HG03571 (cell line): ENCODE measurements at regions not wholly inside any gene's neighbourhood (a gene's known extent, or its start where the extent isn't known, plus 50 kb on each side); places are given as distances from the start of the nearest gene placed in this dataset.

Source experiments
- ATAC-seq: cut with Tn5 transposase; IDR thresholded peaks from one replicate; pipeline ENCODE4 v1.9.1; 2021; ENCODE audit not compliant: unreplicated experiment

- ATAC-seq, result no peak
These were observed 83.0 kb upstream of the ATF3 start for GRCh38 chr1:212525479-212526110.

DNA sequence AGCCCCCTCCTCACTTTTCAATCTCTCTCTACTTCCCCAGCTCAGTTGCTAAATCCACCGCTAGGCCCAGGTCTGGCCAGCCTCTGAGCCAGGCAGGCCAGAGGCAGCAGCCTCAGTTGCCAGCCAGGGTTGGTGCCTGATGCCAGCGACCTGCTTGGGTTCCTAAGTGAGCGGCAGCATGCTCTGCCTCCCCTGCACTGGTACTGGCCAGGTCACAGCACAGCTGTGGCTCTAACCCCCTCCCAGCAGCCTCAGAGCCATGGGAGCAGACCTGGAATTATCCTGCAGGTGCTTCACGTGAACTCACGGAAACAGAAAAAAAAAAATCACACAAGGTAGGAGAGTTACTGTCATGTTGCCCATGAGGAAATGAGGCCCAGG is 82.5 kb upstream of the ATF3 start:
- ATAC-seq, result no peak

GRCh38 chr1:212528501-212528900 is 80.1 kb upstream of the ATF3 start:
- ATAC-seq, result no peak

DNA sequence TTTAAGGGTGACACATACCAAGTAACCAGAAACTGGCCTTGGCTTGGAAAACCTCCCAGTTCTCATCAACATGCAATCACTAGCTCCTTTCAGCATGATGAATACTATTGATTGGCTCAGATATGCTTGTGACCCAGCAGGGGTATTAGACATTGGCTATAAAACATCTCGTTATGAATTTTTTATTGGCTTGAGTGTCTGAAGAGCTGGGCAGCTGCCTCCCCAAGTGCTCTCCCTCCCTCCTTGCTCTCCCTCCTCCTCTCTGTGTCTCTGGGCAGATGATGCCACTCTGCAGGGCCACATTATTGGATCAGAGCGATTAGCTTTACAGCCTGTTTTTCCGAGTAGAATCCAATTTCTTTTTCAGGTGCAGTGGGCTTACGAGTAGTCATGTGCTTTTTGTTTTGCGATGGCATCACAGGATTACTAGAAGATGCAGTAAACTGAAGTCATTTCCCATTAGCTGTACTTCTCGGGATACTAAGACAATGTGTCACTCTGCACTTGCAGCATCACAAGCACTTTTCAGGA is 79.3 kb upstream of the ATF3 start:
- no peak for ATAC-seq

- no peak for ATAC-seq
These were observed 77.3 kb upstream of the ATF3 start for GRCh38 chr1:212531267-212531666.

DNA sequence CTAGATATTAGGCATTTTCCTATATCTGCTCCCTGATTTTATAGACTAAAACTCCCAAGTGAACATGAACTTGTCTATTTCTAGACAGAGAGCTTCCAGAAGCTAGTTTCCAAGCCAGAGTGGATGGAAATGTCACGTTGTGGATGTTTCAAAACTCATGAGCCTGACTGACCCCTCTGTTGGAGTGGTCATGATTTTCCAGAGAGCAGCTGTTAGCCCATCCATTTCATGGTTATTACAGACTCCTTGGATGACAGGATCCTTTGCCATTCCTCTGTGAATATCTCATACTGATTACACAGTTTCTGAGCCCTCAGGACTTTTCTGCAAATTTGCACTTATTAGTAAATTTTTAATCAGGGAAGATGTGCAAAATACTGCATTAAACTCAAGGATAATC is 76.8 kb upstream of the ATF3 start:
- ATAC-seq, result no peak

DNA sequence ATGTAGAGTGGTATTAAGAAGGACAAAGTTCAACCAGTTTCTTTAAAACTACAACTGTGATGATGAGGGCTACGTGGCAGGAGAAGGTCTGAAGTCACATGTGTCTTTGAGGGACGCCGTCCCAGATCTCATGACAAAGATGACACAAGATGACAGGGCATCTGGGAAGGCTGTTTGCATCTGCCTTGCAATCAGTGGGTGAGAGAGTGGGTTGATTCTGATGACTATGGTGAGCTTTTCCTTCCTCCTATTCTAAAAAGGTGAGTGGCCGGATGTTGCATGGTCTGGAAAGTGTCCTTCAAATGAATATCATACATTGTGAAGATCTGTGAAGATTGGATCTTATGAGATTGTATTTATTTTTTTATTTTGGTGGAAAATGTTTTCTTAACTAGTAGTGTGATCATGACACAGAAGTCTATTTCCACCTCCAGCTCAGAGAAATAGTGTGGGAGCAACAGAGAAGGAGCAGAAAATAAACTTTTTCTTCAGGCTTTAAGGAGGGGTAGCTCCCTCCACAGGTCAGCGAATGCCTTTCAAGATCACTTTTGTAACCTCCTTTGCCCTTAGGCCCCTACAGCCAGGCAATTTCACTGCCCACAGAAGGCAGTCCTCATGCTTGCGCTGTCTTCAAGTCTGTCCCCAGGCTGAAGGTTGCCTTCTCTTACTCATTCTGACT is 76.0 kb upstream of the ATF3 start:
- ATAC-seq, result no peak

DNA sequence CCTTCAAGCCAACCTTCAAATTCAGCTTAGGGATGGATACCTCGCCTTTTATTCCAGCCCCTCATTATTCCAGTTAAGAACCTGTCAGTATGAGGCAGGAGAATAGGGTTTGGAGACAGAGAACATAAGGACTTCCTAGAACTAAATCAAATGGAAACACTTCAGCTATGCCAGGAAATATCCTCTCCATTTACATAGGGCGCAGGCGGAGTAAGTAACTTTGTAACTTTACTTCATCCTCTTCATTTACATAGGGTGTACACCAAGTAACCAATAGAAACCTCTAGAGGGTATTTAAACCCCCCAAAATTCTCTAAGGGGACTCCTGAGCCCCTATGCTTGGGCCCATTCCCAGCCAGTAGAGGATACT is 75.4 kb upstream of the ATF3 start:
- ATAC-seq, result no peak

DNA sequence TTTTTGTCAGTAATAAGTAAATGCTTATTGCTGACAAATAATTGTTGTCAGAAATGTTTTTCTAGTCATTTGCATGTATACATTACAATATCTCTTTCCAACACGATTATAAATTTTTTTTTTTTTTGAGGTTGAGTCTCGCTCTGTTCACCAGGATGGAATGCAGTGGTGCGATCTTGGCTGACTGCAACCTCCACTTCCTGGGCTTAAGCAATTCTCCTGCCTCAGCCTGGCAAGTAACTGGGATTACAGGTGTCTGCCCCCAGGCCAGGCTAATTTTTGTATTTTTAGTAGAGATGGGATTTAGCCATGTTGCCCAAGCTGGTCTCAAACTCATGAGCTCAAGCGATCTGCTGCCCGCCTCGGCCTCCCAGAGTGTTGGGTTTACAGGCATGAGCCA is 72.0 kb upstream of the ATF3 start:
- ATAC-seq, result no peak

GRCh38 chr1:212537610-212538009 is 71.0 kb upstream of the ATF3 start:
- ATAC-seq, result no peak

DNA sequence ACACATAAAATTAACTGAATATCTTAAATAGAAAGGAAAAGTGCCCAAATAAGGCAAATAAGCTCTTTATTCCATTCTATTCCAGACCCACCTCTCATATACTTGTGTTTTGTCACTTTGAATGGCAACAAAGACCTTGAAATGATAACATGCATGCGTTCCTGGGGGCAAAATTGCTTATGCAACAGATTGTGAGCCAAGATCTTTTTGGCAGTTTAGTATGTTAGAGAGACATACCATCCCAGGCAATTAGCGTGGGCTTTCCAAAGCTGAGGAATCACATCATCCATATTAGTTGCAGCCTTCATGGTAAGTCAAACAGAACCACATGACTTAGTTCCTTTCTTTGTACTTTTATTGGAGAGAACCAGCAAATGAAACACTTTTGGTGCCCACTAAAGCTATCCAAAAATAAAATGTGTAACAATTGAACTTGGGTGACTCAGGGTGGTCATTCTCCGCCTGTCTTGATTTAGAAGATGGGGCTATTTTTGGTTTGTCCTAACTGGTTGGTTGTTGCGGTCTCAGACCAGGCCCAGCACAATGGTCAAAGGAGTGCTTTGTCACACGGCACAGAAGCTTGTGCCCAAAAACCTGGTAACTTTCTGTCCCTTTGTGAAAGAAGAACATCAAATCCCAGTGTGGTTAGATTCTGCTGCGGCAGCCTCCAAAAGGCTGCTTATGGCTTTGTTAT is 68.7 kb upstream of the ATF3 start:
- no peak for ATAC-seq

DNA sequence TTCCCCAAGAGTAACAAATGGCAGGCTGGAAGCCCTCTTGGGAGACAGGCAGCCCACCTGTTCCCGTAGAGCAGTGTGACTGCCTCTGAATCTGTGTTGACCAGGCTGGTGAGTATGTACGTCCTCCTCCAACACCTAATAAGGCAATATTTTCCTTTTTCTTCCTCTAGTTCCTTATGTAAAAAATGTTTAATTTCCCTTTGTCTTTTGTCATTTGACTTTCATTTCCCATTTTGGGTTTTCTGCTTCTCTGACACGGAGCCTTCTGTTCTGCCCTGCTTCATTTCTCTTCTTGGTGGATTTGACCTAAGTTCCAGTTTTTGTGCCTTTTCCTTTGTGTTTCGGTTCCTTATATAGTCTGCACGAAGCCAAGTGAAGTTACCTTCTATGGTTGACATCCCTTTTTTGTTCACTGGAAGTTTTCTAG is 65.8 kb upstream of the ATF3 start:
- ATAC-seq, result no peak

GRCh38 chr1:212544110-212544509 is 64.5 kb upstream of the ATF3 start:
- no peak for ATAC-seq

GRCh38 chr1:212545941-212546635 is 62.5 kb upstream of the ATF3 start:
- no peak for ATAC-seq

- ATAC-seq, result no peak
These were observed 59.0 kb upstream of the ATF3 start for GRCh38 chr1:212549503-212550017.

DNA sequence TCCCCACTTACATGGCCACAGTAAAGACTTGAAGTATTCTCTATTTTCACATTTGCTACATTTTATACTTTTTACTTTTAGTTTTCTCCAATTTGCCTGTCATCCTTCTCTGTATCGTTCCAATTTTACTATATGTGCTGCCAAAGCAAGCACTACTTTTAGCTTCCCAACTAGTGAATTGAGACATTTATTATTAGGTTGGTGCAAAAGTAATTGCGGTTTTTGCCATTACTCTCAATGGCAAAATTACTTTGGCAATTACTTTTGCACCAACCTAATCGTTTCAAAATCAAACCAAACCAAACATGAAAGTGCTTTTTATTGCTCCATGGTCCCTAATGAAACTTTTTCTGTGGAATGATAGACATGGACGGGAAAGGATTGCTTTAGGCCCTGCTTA is 56.6 kb upstream of the ATF3 start:
- no peak for ATAC-seq

GRCh38 chr1:212553676-212554075 is 54.9 kb upstream of the ATF3 start:
- ATAC-seq, result no peak

DNA sequence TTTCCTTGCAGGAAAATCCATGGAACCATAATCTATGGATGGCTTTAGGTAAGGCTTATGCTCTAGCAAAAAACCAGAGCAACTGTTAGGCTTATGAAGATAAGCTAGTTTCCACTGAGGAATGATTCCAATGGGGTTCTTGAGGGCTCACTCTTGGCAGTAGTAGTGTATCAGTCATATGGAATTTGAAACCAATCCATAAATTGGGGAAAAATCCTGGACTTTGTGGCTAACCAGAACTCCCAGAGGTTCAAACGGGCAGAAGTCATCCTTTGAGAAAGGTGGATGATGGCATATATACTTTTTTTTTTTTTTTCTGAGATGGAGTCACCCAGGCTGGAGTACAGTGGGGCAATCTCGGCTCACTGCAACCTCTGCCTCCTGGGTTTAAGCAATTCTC is 54.2 kb upstream of the ATF3 start:
- no peak for ATAC-seq

DNA sequence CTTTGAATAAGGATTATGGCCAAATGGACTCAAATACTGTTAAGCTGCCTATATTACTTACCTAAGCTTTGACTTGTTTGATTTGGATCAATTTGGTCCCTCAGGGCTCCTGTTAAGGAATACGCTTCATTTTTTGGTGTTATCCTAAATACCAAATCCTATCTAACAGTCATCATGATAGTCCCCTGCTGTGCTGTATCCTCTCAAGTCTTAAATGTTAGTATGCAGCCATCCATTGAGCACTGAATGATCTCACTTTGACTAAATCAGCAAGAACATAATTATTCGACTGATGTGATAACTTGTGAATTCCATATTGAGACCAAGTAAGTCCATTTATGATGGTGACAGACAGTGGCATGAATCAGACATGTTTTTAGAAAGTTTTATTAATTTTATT is 53.1 kb upstream of the ATF3 start:
- no peak for ATAC-seq

DNA sequence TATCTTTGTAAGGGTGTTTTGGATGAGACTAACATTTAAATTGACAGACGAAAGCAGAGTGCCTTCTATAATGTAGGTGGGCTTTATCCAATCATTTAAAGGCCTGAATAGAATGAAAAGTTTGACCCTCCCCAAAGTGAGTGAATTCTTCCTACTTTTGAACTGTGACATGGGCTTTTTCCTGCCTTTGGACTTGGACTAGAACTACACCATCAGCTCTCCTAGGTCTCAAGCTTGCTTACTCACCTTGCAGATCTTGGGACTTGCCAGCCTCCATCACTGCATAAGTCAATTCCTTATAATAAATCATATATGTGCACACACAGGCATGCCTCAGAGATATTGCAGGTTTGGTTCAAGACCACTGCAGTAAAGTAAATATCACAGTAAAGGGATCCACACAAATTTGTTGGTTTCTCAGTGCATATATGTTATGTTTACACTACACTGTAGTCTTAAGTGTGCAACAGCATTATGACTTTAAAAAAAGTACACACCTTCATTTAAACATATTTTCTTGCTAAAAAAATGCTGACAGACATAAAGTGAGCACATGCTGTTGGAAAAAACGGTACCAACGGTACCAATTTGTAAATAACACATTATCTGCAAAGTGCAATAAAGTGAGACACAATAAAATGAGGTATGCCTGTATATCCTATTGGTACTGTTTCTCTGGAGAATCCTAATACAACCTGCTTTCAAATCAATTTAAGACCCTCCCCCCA is 51.6 kb upstream of the ATF3 start:
- ATAC-seq, result no peak
